ENCODE measurements at regions not wholly inside any gene's neighbourhood (a gene's known extent, or its start where the extent isn't known, plus 50 kb on each side); places are given as distances from the start of the nearest gene placed in this dataset.

GRCh38 chr3:69451594-69451993 lies 65.7 kb upstream of the FRMD4B start:
- H3K36me3 ChIP-seq, result no peaks in the 10 kb centered on the region
- H3K27me3 ChIP-seq, result no peaks in the 10 kb centered on the region
- H3K4me1 ChIP-seq, result no peaks in the 10 kb centered on the region
- H3K9me3 ChIP-seq, result no peaks in the 10 kb centered on the region
- H3K27ac ChIP-seq, result no peak overlapping the region
- DNase-seq, result no peak
- in situ Hi-C loops (cut with MboI; ENCODE audit: low pct_ligation_motif_present in 1 of 4, low pct_unique_long_range_greater_than_20kb in 1 of 4, low sequenced_read_pairs in 3 of 4), result no loop called here
- no peak overlapping the region for H3K4me3 ChIP-seq
- intact Hi-C loops (cut with DNase I; ENCODE audit: low total_unique reads), result no loop called here
- no peak for TF ChIP-seq POLR2AphosphoS5 (IDR thresholded peaks at IDR 0.05)
- TF ChIP-seq, protein P1, sequence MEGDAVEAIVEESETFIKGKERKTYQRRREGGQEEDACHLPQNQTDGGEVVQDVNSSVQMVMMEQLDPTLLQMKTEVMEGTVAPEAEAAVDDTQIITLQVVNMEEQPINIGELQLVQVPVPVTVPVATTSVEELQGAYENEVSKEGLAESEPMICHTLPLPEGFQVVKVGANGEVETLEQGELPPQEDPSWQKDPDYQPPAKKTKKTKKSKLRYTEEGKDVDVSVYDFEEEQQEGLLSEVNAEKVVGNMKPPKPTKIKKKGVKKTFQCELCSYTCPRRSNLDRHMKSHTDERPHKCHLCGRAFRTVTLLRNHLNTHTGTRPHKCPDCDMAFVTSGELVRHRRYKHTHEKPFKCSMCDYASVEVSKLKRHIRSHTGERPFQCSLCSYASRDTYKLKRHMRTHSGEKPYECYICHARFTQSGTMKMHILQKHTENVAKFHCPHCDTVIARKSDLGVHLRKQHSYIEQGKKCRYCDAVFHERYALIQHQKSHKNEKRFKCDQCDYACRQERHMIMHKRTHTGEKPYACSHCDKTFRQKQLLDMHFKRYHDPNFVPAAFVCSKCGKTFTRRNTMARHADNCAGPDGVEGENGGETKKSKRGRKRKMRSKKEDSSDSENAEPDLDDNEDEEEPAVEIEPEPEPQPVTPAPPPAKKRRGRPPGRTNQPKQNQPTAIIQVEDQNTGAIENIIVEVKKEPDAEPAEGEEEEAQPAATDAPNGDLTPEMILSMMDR (IDR thresholded peaks at IDR 0.05), result peak in 1 of 5 experiments; percentile 10
- no peak for TF ChIP-seq EP300 (IDR thresholded peaks at IDR 0.05; ENCODE audit: low read depth)

DNA sequence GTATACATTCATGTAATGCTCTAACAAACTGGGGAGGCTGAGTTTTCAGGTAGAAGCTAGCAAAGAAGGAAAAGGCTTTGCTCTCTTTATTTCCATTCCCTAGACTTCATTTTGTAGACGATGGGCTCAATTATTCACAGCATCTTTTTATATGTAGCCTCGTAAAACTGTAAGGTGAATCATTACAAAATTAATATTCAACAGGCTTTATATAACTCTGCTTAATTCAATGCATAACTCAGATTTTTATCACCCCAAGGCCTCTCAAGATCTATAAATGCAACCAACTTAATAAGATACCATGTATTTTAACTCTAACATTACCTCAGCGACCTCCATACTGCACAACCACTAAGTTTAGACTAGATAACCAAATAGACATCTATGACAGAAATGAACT lies 63.0 kb upstream of the FRMD4B start:
- in situ Hi-C loops (cut with MboI; ENCODE audit: low pct_ligation_motif_present in 1 of 4, low pct_unique_long_range_greater_than_20kb in 1 of 4, low sequenced_read_pairs in 3 of 4), result loop anchor here (10.0 to 25.0 kb wide), 2 partner anchors 213 to 216 kb away; no protein-coding TSS in a partner anchor

GRCh38 chr3:69446402-69447072 lies 60.6 kb upstream of the FRMD4B start:
- Histone ChIP-seq H3K9me3 (no peaks in the 10 kb centered on the region), H3K27ac (no peak overlapping the region), H3K4me1 (peaks cover 0 to 5% (median 0%) of the 10 kb centered on the region in 4 donors), H3K4me3 (no peak overlapping the region), H3K27me3 (no peaks in the 10 kb centered on the region), H3K36me3 (no peaks in the 10 kb centered on the region)
- no peak for DNase-seq
- TF ChIP-seq, protein P1 (IDR thresholded peaks at IDR 0.05), result no peak
- TF ChIP-seq POLR2AphosphoS5 (IDR thresholded peaks at IDR 0.05) (no peak), EP300 (IDR thresholded peaks at IDR 0.05; ENCODE audit: low read depth) (no peak), POLR2A (IDR thresholded peaks at IDR 0.05) (no peak)
- in situ Hi-C loops (cut with MboI; ENCODE audit: low pct_ligation_motif_present in 1 of 4, low pct_unique_long_range_greater_than_20kb in 1 of 4, low sequenced_read_pairs in 3 of 4), result loop anchor here (10.0 to 25.0 kb wide), 2 partner anchors 216 to 218 kb away; no protein-coding TSS in a partner anchor
- WGBS, 2 donors (ENCODE audit: low coverage in 1 of 2), result 88 to 96% methylated on average over 4 to 6 of the region's 6 CpGs
- intact Hi-C loops (cut with DNase I; ENCODE audit: low total_unique reads), result no loop called here

More for the DNA sequence above, 63.0 kb upstream of the FRMD4B start:
- Histone ChIP-seq H3K4me1 (peaks cover 0 to 2% (median 0%) of the 10 kb centered on the region in 4 donors), H3K4me3 (no peak overlapping the region), H3K9me3 (no peaks in the 10 kb centered on the region), H3K27me3 (no peaks in the 10 kb centered on the region), H3K36me3 (no peaks in the 10 kb centered on the region), H3K27ac (no peak overlapping the region)
- no peak for DNase-seq
- WGBS, 2 donors (ENCODE audit: low coverage in 1 of 2), result 78 to 80% methylated on average over 3 of the region's 3 CpGs
- intact Hi-C loops (cut with DNase I; ENCODE audit: low total_unique reads), result no loop called here
- no peak for TF ChIP-seq EP300 (IDR thresholded peaks at IDR 0.05; ENCODE audit: low read depth)

- Histone ChIP-seq H3K27ac (no peak overlapping the region), H3K4me1 (peaks cover 0 to 5% (median 0%) of the 10 kb centered on the region in 4 donors), H3K9me3 (no peaks in the 10 kb centered on the region), H3K4me3 (no peak overlapping the region), H3K36me3 (no peaks in the 10 kb centered on the region), H3K27me3 (no peaks in the 10 kb centered on the region)
- DNase-seq, result no peak
- intact Hi-C loops (cut with DNase I; ENCODE audit: low total_unique reads) (no loop called here), in situ Hi-C loops (cut with MboI; ENCODE audit: low pct_ligation_motif_present in 1 of 4, low pct_unique_long_range_greater_than_20kb in 1 of 4, low sequenced_read_pairs in 3 of 4) (loop anchor here (10.0 to 25.0 kb wide), 2 partner anchors 217 to 219 kb away; no protein-coding TSS in a partner anchor)
- TF ChIP-seq EP300 (IDR thresholded peaks at IDR 0.05; ENCODE audit: low read depth) (no peak), POLR2AphosphoS5 (IDR thresholded peaks at IDR 0.05) (no peak), POLR2A (IDR thresholded peaks at IDR 0.05) (no peak)
- TF ChIP-seq, protein P1 (IDR thresholded peaks at IDR 0.05), result no peak
- WGBS, 2 donors (ENCODE audit: low coverage in 1 of 2), result 36 to 67% methylated on average over 3 of the region's 3 CpGs
Measured at GRCh38 chr3:69445498-69445897, 59.6 kb upstream of the FRMD4B start.

Measured in transverse colon (tissue), 4 donors.